Erythroblast (primary cell): ENCODE measurements at regions not wholly inside any gene's neighbourhood (a gene's known extent, or its start where the extent isn't known, plus 50 kb on each side); places are given as distances from the start of the nearest gene placed in this dataset.

Source experiments
- DNase-seq, 2 experiments: peaks; one replicate each; lab custom pipeline; 2025; lab: John Stamatoyannopoulos, UW
- GATA1 ChIP-seq: IDR thresholded peaks from 2 replicates; pipeline ENCODE4 v1.6.1; 2011; ENCODE audit warnings: low read depth, mild to moderate bottlenecking, control low read depth, low read length, moderate library complexity
- POLR2A ChIP-seq: IDR thresholded peaks from 2 replicates; pipeline ENCODE4 v1.6.1; 2011; ENCODE audit warnings: mild to moderate bottlenecking, low read length

DNA sequence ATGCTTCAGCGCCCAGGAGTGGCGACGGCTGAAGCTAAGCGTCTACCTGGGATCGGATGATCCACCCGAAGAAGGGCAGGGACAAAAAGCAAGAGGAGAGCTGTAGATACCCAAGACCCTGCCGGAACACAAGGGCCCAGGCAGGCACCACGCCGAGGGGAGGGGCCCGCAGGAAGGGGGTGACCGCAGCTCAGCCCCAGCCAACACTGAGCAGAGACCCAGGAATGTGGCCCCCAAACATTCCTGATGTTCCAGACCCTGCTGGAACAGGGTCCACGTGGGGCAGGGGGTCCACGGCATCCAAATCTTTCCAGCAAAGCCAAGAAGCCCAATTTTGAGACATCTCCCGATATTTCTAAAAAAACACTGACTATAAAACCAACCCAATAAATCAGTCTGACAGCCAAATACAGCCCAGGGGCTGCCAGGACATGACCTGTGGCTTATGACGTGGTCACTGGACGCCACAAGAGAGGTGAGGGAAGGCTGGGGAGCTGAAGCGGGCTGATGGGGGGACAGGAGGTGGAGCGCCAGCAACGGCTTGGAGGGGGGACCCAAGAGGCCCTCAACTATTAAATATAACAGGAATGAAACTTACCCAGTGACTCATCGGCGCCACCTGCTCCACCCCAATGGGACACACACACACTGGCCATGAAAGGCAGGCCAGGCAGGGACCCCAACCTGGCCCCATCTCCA, 58.9 kb downstream of the NCOR2 start:
- TF ChIP-seq POLR2A, result no peak

DNA sequence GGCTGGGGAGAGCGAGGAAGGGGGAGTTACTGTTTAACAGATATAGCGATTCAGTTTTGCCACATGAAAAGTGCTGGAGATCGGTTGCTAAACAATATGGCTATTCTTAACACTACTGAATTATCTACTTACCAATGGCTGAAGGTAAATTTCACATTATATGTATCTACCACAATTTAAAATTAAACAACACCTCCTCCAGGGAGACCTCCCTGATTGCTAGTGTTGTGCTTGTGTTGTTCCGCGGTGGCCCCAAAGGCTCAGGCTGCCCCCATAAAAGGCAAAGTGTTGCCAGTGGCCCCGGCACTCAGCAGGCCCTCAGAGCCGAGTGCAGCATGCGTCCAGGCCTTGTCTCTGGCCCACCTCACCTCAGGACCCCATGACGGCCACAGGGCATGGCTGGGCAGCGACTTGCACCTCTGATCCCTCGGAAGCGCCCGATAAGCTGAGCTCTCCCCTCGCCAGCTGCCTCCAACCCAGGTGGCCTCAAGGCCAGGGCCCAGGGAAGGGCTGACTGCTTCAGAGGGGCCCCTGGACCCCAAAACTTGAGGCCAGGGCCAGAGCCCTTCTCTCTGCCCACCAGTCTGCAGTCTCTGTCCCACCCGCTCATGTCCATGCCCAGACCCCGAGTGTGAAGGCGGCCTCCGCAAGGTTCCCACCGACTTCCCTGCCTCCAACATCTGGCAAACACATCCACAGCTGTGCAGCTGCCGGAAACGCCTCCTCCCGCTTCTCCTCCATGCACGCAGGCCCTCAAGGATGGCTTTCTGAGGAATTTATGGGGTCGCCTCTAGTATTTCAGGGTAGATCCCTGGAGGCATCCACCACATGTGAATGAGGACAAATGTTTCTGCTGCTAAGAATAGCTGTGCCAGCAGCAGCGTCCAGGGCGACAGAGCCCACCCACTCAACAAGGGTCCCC, 60.0 kb downstream of the NCOR2 start:
- no peak for TF ChIP-seq GATA1
- no peak for TF ChIP-seq POLR2A
- no peak for DNase-seq

More for the DNA sequence above, 58.9 kb downstream of the NCOR2 start:
- peak; percentile 24 to 44 for DNase-seq

DNA sequence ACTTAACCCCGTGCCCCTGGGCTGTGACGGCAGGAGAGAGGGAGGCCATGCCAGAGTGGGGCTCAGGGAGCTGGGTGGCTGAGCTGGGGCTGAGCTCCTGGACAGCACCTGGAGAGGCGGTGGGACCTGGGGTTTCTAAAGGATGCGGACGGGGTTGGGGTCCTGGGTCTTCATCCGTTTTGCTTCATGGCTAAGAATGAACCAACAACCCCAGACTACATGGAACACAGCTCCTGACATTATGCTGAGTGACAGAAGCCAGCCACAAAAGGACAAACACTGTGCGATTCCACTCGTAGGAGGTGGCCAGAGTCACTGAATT, 60.6 kb downstream of the NCOR2 start:
- DNase-seq, result no peak
- TF ChIP-seq GATA1, result no peak
- no peak for TF ChIP-seq POLR2A

DNA sequence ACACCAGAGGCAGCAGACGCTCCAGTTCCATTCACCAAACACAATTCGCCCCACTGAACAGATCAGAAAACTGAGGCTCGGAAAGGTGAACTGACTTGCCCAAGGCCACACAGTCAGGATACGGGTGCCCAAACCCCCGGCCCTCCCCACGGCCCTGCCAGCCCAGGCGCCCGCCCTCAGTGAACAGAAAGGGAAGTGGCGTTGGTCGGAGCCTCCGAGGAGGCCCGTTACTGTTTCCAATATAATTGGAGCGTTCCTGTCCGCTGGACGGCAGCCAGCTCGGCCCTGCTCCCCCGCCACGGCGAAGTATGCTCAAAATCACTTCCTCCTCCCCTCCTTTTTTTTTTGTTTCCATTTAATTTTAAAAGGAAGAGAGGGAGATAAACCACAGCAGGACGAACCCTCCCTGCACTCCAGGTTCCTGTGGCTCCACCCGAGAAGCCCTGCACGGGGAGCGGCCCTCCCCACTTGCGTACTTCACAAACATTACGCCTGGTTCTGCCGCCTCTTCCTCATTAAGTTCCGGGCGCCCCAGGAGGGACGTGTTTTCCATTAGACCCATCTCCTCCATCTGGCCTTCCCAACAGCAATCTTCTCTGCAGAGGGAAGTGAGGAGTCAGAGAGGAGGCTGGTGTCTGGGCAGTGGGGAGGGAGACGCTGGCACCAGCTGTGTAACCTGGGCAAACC, 61.1 kb downstream of the NCOR2 start:
- peak; percentile 30 to 33 for DNase-seq
- TF ChIP-seq GATA1 (no peak), POLR2A (no peak)

DNA sequence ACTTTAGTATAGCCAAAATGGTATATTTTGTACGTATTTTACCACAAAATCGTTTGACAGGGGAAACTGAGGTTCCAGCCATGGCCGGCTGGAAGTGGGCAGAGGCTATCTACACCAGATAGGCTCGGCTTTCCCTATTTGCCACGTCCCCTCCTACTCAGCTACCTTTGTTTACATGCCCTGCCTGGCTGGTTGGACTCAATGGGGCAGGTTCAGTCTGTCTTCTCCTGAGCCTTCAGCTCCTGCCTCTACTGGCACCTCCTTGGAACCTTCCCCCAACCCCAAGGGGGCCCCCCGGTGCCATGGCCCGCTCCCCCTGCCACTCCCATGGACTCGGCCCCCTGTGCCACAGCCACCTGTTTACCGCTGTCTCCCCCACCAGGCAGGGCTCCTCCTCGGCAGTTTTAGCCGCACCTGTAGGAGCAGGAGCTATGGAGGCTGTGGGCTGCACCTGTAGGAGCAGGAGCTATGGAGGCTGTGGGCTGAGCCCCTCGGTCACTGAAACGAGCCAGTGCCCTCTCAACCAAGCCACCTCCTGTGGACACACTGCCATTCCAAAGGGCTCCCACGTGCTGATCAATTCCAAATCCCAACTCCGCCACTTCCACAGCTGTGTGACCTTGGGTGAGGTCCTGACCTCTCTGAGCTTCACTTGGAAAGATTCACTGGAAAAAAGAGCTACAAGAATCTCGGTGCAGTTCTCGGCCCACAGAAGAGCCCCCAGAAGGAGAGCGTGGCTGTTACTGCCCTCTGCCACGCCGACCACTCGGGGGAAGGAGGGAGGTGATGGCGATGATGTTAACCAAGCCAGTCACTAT, 62.2 kb downstream of the NCOR2 start:
- no peak for TF ChIP-seq GATA1
- TF ChIP-seq POLR2A, result no peak
- no peak for DNase-seq

DNA sequence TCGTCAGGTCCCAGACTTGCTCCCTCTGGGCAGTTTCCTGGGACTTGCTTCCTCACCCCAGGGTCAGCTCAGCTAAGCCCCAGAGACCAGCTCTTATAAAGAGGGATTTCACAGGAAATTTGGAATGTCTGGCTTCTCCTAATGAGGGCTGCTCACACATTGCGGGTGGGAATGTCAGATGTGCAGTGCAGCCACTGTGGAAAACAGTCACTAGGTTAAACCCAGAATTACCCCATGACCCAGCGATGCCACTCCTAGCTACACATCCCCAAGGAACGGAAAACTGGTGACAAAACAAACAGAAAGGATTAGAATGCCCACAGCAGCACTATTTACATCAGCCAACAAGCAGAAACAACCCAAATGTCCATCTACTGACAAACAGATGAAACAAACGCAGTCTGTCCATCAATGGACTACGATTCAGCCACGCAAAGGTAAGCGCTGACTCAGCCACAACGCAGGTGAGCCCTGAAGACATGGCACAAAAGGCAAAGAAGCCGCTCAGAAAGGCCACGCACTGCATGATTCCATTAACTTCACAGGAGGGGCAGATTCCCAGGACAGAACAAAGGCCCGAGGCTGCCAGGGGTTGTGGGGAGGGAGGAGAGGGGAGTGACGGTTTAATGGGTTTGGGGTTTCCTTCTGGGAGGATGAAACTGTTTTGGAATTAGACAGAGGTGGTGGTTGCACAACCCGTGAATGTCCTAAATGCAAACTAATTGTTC, 63.0 kb downstream of the NCOR2 start:
- no peak for TF ChIP-seq GATA1
- no peak for TF ChIP-seq POLR2A
- DNase-seq, result no peak

DNA sequence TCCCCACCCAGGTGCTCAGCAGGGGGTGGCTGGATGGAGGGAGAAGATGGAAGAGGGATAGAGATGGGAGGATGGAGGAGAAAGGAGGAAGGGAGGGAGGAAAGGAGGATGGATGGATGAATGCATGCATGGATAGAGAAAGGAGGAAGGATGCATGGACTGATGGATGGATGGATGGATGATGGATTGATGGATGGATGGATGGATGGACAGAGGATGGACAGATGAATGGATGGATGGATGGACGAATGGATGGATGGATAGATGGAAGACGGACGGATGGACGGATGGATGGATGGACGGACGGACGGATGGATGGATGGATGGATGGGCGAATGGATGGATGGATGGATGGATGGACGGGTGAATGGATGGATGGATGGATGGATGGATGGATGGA, 64.1 kb downstream of the NCOR2 start:
- DNase-seq, result no peak
- TF ChIP-seq POLR2A (no peak), GATA1 (no peak)

DNA sequence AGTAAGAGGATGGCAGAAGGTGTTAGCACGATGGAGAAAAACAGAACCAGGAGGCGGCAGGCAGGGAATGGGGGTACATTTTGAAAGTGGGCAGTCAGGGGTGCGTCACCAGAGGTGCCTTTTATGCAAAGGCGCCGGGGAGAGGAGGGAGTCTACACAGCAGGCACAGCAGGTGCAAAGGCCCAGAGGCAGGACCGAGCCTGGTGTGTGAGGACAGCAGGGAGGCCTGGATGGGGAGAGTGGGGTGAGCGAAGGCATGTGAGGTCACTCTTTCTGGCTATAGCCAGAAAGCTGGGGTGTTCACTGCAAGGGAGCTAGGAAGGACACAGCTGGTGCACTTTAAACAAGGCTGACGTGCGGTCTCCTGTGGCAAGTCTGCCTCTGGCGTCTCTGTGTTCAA, 65.0 kb downstream of the NCOR2 start:
- TF ChIP-seq POLR2A (no peak), GATA1 (no peak)
- DNase-seq, result no peak

DNA sequence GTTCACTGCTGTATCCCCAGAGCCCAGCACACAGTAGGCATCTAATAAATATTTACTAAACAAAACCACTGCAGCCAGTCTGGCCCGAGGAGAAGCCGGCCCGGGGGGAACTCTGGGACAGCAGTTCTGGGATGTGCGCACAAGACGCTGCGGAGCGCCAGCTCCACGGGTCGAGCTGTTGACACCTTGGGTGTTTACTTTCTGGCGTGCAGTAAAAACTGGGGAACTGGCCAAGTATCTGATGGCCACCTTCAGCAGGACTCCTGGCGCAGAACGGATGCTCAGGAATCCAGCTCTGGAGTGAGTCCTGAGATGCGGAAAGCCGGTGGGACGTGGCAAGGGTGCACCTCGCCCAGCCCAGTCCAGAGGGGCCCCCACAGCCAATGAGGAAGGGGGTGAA, 65.6 kb downstream of the NCOR2 start:
- no peak for DNase-seq
- no peak for TF ChIP-seq GATA1
- TF ChIP-seq POLR2A, result no peak

DNA sequence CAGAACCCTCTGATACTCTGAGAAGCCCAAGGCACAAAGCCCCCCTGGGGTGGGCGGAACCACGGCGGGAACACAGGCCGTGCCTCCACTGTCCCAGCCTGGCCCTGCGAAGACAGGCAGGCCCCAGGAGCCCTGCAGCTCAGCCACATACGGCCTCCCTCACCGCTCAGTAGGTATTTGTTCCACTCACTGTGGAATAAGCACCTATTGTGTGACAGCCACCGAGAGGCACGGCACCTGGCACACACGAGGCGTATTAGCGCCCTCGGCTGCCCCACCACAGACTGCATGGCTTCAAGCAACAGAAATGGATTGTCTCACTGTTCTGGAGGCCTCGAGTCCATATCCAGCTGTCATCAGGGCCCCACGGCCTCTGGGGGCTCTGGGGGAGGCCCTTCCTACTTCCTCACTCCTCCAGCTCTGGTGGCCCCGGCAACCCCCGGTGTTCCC, 66.3 kb downstream of the NCOR2 start:
- TF ChIP-seq GATA1, result no peak
- TF ChIP-seq POLR2A, result no peak
- no peak for DNase-seq

DNA sequence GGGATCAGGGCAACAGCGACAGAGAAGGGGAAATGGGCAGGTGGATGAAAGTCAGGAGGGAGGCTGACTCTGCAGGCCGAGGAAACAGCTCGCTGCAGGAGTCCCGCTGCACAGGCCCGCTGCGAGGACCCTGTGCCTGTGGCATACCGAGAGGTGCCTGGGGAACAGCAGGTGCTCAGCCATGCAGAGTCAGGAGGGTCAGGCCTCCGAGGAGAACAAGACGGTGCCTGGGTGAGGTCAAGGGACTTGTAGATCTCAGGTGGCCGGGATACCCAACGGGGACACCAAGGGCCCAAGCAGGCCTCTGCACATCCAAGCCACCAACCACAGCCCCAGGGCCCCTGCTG, 67.5 kb downstream of the NCOR2 start:
- DNase-seq, result no peak

DNA sequence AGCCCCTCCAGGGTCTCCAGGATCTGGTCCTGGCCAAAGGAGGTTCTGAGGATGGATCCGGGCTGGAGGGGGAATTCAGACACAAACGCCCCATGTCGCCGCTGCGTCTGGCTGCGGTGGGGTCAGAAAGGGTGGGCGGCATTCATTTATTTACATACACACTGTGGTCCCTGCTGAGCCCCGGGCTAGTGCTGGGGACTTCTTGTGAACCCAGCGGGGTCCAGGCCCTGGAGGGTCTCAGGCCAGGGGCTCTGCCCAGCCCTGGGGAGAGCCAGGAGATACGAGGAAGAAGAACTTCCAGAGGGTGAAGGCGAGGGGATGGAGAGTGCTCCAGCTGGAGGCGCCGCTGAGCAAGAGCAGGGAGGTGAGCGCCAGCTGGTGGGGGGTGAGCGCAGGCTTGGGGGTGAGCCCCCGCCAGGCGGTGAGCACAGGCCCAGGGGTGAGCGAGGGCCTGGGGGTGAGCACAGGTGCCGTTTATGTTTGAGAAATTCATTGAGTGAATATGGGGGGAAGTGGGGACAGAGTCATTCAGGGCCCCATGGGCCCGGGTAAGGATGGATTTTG, 68.1 kb downstream of the NCOR2 start:
- TF ChIP-seq POLR2A (no peak), GATA1 (no peak)
- DNase-seq, result no peak

More for the DNA sequence above, 67.5 kb downstream of the NCOR2 start:
- no peak for TF ChIP-seq POLR2A
- TF ChIP-seq GATA1, result no peak
